Nephron (organoid): ENCODE measurements at regions not wholly inside any gene's neighbourhood (a gene's known extent, or its start where the extent isn't known, plus 50 kb on each side); places are given as distances from the start of the nearest gene placed in this dataset.

ENCODE experiments used
- H3K27ac Mint-ChIP-seq, 3 experiments: 2 replicates each; pipeline ENCODE4 v1.8.0; 2020; ENCODE audit warnings: mixed read lengths in 3 of 3, mild to moderate bottlenecking in 2 of 3, moderate library complexity in 1 of 3
- H3K27me3 Mint-ChIP-seq: 2 replicates; pipeline ENCODE4 v1.8.0; 2021; ENCODE audit warnings: low read depth, mild to moderate bottlenecking, moderate library complexity, mixed read lengths
- H3K36me3 Mint-ChIP-seq: 2 replicates; pipeline ENCODE4 v1.8.0; 2020; ENCODE audit warnings: low read depth, mixed read lengths
- H3K4me1 Mint-ChIP-seq: 2 replicates; pipeline ENCODE4 v1.8.0; 2020; ENCODE audit warnings: mixed read lengths
- H3K4me3 Mint-ChIP-seq, 3 experiments: 2 replicates each; pipeline ENCODE4 v1.8.0; 2020; ENCODE audit warnings: mild to moderate bottlenecking in 3 of 3, mixed read lengths in 3 of 3, moderate library complexity in 2 of 3
- H3K9me3 Mint-ChIP-seq: 2 replicates; pipeline ENCODE4 v1.8.0; 2020; ENCODE audit warnings: mixed read lengths
- CTCF ChIP-seq, 3 experiments: fragments of 200-600 bp; sonication (generic); IDR thresholded peaks; one replicate each; pipeline ENCODE4 v1.5.0; 2021; ENCODE audit warnings: antibody characterized with exemption in 3 of 3; ENCODE audit not compliant: unreplicated experiment in 3 of 3

GRCh38 chr2:12584338-12584737 lies 132.4 kb upstream of the TRIB2 start:
- peaks cover 11% of the 10 kb centered on the region for H3K4me1 Mint-ChIP-seq
- TF ChIP-seq CTCF (IDR thresholded peaks at IDR 0.05; ENCODE audit: unreplicated experiment in 3 of 3), result no peak
- no peak overlapping the region for H3K4me3 Mint-ChIP-seq
- peaks cover 6% of the 10 kb centered on the region for H3K27me3 Mint-ChIP-seq
- no peaks in the 10 kb centered on the region for H3K36me3 Mint-ChIP-seq
- H3K27ac Mint-ChIP-seq, result no peak overlapping the region
- no peaks in the 10 kb centered on the region for H3K9me3 Mint-ChIP-seq

GRCh38 chr2:12585784-12586183 lies 131.0 kb upstream of the TRIB2 start:
- Mint-ChIP-seq H3K36me3 (no peaks in the 10 kb centered on the region), H3K4me1 (peaks cover 11% of the 10 kb centered on the region), H3K27me3 (peaks cover 3% of the 10 kb centered on the region), H3K27ac (no peak overlapping the region), H3K9me3 (no peaks in the 10 kb centered on the region), H3K4me3 (no peak overlapping the region)
- no peak for TF ChIP-seq CTCF (IDR thresholded peaks at IDR 0.05; ENCODE audit: unreplicated experiment in 3 of 3)

GRCh38 chr2:12587228-12587627 lies 129.5 kb upstream of the TRIB2 start:
- Mint-ChIP-seq H3K27me3 (no peaks in the 10 kb centered on the region), H3K27ac (no peak overlapping the region), H3K4me3 (no peak overlapping the region), H3K9me3 (no peaks in the 10 kb centered on the region), H3K4me1 (peaks cover 11% of the 10 kb centered on the region), H3K36me3 (no peaks in the 10 kb centered on the region)
- no peak for TF ChIP-seq CTCF (IDR thresholded peaks at IDR 0.05; ENCODE audit: unreplicated experiment in 3 of 3)

GRCh38 chr2:12587729-12588522 lies 128.8 kb upstream of the TRIB2 start:
- Mint-ChIP-seq H3K36me3 (no peaks in the 10 kb centered on the region), H3K4me1 (peaks cover 11% of the 10 kb centered on the region), H3K27ac (peak overlapping the region in 2 of 3 experiments; percentile 1 to 14), H3K9me3 (no peaks in the 10 kb centered on the region), H3K27me3 (no peaks in the 10 kb centered on the region), H3K4me3 (no peak overlapping the region)
- TF ChIP-seq CTCF (IDR thresholded peaks at IDR 0.05; ENCODE audit: unreplicated experiment in 3 of 3), result no peak

GRCh38 chr2:12588986-12589385 lies 127.8 kb upstream of the TRIB2 start:
- H3K4me1 Mint-ChIP-seq, result peaks cover 11% of the 10 kb centered on the region
- no peaks in the 10 kb centered on the region for H3K9me3 Mint-ChIP-seq
- H3K4me3 Mint-ChIP-seq, result no peak overlapping the region
- H3K36me3 Mint-ChIP-seq, result no peaks in the 10 kb centered on the region
- TF ChIP-seq CTCF (IDR thresholded peaks at IDR 0.05; ENCODE audit: unreplicated experiment in 3 of 3), result no peak
- no peaks in the 10 kb centered on the region for H3K27me3 Mint-ChIP-seq
- H3K27ac Mint-ChIP-seq, result no peak overlapping the region

GRCh38 chr2:12589802-12590320 lies 126.9 kb upstream of the TRIB2 start:
- Mint-ChIP-seq H3K27me3 (no peaks in the 10 kb centered on the region), H3K27ac (peak overlapping the region in 1 of 3 experiments; percentile 5), H3K4me1 (peaks cover 2% of the 10 kb centered on the region), H3K9me3 (no peaks in the 10 kb centered on the region), H3K4me3 (no peak overlapping the region), H3K36me3 (no peaks in the 10 kb centered on the region)
- TF ChIP-seq CTCF (IDR thresholded peaks at IDR 0.05; ENCODE audit: unreplicated experiment in 3 of 3), result no peak
